GM03348 (cell line): ENCODE measurements at regions not wholly inside any gene's neighbourhood (a gene's known extent, or its start where the extent isn't known, plus 50 kb on each side); places are given as distances from the start of the nearest gene placed in this dataset.

Experiments used
- DNase-seq: peaks from one replicate; pipeline ENCODE4 v3.0.0; 2012; ENCODE audit warnings: low spot score

DNA sequence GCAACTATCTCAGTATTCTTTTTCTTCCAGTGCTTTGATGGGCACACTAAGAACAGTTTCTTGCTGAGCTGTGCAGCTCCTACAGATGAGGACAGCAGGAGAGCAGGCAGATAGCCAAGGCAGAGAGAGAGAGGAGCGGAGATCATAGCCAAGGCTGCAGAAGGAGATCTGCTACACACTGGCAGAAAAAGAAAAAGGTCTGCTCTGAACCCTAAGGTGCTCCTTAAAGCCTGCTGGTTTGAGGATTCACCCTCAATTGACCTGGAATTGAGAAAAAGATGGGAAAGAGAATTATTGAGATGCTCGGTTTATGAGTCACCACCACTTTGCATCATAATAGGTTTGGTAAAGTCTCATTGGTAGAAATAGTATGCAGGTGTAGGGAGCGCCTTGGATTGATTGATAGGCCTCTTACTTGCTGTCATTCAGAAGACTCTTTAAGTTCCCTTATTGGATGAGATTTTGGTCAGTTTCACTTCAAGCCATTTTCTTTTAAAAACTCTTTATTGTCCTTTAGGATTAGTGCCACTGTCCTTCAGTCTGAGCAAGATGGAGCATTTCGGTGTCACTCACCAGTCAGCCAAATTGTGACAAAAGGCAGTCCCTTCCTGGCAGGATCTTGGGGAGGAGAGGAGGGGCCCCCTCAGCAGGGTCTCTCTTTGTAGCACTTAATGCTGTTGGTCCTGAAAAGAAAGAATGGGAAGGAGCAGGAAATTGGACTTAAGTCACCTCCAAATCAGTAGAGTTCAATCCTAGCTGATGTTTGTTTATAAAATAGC lies 685.0 kb downstream of the ADGRL2 start:
- DNase-seq: no peak

- DNase-seq: no peak
Observed at GRCh38 chr1:82483146-82483545, 682.4 kb downstream of the ADGRL2 start.

- no peak for DNase-seq
Observed at GRCh38 chr1:82478916-82479315, 678.2 kb downstream of the ADGRL2 start.

DNA sequence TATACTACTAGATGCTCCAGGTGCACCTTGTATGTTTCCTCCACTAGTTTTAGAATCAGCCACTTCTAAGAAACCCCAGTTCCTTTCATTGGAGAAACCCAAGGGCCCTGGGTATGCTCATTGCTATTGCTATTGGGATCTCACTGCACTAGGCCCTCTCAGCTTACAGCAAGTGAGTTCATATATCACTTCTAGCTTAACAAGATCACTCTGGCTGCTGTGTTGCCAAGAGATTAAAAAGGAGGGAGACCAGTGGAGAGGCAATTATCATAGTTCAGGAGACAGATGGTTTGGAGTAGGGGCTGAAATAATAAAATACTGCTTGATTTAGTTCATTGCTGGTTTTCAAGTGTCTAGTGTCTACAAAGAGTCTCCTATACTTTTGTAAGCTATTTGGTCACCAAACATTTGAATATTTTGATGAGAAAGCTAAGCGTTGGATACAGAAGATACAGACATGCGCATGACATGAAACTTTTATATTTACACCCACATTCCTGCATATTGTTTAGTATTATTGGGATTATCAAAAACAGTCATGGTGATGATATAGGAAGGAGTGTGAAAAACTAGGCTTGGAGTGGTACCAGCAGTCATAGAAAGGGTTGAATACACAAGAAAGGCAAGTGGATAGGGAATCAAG lies 671.9 kb downstream of the ADGRL2 start:
- no peak for DNase-seq

GRCh38 chr1:82466891-82467290 lies 666.2 kb downstream of the ADGRL2 start:
- no peak for DNase-seq

- no peak for DNase-seq
Observed at GRCh38 chr1:82466416-82466815, 665.7 kb downstream of the ADGRL2 start.

GRCh38 chr1:82465024-82465423 lies 664.3 kb downstream of the ADGRL2 start:
- DNase-seq: no peak

GRCh38 chr1:82464362-82465001 lies 663.7 kb downstream of the ADGRL2 start:
- DNase-seq: no peak

DNA sequence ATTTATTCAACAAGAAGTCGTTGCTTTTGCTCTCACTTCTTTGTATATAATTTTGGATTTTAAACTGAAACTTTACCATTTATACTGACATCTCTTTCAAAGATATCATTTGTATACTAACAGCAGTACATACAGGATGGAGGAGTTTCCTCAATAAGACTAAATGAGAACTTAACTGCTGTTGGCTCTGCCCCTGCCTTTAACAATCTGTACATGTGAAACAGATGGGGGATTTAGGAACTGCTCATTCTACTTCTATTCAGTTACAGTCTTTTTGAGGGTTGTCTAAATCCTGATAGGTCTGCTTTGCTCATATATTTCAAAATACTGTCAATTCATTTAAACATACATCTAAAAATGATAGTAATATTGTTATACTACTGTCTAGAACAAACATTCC lies 663.2 kb downstream of the ADGRL2 start:
- DNase-seq: no peak

- DNase-seq: no peak
Observed at GRCh38 chr1:82462366-82462765, 661.6 kb downstream of the ADGRL2 start.

- DNase-seq: no peak
Observed at GRCh38 chr1:82455342-82455741, 654.6 kb downstream of the ADGRL2 start.

- no peak for DNase-seq
Observed at GRCh38 chr1:82454431-82454830, 653.7 kb downstream of the ADGRL2 start.

GRCh38 chr1:82453511-82454185 lies 652.9 kb downstream of the ADGRL2 start:
- DNase-seq: no peak

DNA sequence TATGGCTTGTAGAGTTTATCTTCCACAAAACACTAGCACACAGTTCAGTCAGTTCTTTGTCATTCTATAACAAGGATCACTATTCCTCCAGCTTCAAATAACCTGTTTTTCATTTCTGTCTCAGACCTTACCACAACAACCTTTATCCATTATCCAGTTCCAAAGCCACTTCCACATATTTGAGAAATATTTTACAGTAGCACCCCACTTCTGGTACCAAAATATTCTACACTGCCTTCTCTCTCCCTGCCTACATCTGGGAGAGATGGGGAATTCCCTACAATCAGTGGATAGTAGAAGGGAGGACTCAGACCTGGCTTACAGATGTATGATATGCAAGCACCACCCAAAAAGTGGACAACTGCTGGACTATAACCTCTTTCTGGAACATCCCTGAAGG lies 651.4 kb downstream of the ADGRL2 start:
- DNase-seq: no peak

- DNase-seq: no peak
Observed at GRCh38 chr1:82451191-82451590, 650.5 kb downstream of the ADGRL2 start.

- no peak for DNase-seq
Observed at GRCh38 chr1:82449506-82450057, 648.8 kb downstream of the ADGRL2 start.

- DNase-seq: no peak
Observed at GRCh38 chr1:82446955-82447354, 646.2 kb downstream of the ADGRL2 start.

DNA sequence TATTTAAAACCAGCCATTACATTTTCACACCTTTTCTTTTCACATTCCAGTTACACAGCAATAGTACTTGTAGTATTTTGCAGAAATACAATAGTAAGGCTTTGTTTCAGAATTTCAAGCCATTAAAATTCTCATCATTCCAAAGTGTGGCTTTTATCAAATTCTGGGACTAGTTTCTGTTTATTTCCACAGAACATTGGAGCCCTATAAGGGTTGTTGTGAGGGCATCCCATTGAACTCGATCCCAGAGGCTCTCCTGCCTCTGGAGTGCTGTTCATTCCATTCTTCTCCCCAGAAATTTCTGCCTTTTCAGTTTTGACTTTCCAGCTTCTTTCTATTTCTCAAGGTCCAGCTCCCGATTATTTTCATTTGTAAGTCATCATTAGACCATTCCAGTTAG lies 645.5 kb downstream of the ADGRL2 start:
- DNase-seq: no peak

- DNase-seq: no peak
Observed at GRCh38 chr1:82445827-82446226, 645.1 kb downstream of the ADGRL2 start.

DNA sequence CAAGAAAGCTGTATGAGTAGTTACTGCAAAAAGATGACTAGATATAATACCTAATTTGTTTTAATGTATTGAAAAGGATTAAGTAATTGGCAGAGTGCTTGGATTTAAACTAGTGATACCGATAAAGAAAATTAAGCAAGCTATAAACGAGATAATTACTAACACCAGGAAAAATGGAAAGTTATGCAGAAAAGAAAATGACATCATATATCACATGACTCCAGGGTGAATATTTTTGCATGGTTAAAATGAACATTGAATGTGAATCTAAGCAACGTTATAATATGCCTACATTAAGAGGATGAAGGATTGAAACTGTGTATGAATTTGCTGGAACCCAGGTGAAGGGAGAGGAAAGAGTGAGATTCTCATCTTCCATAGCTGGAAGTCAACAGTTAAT lies 644.4 kb downstream of the ADGRL2 start:
- DNase-seq: no peak

GRCh38 chr1:82441402-82441801 lies 640.7 kb downstream of the ADGRL2 start:
- no peak for DNase-seq

DNA sequence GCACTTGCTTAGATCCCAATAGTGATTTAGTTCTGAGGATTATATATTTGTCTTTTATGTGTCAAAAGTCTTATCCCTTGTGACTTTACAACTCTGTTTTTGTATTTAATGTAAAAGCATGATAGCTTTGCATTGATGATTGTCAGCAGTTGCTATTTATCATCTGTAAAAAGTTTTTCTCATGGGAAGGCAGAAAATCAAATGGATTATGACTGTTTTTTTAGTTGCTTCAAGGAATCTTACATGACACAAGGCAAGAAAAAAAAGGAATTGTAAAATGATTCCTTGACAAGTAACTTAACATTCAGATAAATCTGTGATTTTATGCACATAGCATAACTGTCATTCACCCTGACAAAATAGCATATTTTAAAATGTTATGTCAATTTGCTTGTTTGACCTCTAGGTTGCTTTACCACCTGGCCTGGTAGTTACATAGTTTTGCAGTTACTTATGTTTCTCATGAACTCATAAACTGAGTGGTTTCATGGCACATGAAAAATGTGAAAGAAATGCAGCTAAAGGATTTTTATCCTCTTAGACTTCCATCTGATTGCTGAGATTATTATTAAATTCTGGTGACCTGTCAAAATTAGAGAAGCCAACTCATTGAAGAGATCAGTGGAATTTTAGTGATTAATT lies 622.6 kb downstream of the ADGRL2 start:
- no peak for DNase-seq
